ENCODE measurements at regions not wholly inside any gene's neighbourhood (a gene's known extent, or its start where the extent isn't known, plus 50 kb on each side); places are given as distances from the start of the nearest gene placed in this dataset.
"Not testable (repeated sequence)": the region's sequence is repeated elsewhere in the genome, so short reads cannot be mapped to it uniquely, and the experiment has no call there.

GRCh38 chr1:125064029-125064428 lies 3879.3 kb downstream of the SRGAP2C start:
- H3K4me3 Mint-ChIP-seq; H3K27ac Mint-ChIP-seq; H3K27me3 Mint-ChIP-seq (ENCODE audit: insufficient read depth); DNase-seq; H3K4me1 Mint-ChIP-seq (ENCODE audit: low read depth): not testable (repeated sequence)
- Mint-ChIP-seq H3K9me3 (peaks cover 37% of the 10 kb centered on the region), H3K36me3 (ENCODE audit: low read depth) (peaks cover 25% of the 10 kb centered on the region)

GRCh38 chr1:125064481-125064880 lies 3879.7 kb downstream of the SRGAP2C start:
- Mint-ChIP-seq H3K27ac (no peak overlapping the region), H3K27me3 (ENCODE audit: insufficient read depth) (peaks cover 1% of the 10 kb centered on the region; the same call in 1 of the 2 replicates), H3K9me3 (peaks cover 42% of the 10 kb centered on the region), H3K36me3 (ENCODE audit: low read depth) (peaks cover 30% of the 10 kb centered on the region), H3K4me1 (ENCODE audit: low read depth) (no peaks in the 10 kb centered on the region), H3K4me3 (no peak overlapping the region)
- TF ChIP-seq, protein P1, sequence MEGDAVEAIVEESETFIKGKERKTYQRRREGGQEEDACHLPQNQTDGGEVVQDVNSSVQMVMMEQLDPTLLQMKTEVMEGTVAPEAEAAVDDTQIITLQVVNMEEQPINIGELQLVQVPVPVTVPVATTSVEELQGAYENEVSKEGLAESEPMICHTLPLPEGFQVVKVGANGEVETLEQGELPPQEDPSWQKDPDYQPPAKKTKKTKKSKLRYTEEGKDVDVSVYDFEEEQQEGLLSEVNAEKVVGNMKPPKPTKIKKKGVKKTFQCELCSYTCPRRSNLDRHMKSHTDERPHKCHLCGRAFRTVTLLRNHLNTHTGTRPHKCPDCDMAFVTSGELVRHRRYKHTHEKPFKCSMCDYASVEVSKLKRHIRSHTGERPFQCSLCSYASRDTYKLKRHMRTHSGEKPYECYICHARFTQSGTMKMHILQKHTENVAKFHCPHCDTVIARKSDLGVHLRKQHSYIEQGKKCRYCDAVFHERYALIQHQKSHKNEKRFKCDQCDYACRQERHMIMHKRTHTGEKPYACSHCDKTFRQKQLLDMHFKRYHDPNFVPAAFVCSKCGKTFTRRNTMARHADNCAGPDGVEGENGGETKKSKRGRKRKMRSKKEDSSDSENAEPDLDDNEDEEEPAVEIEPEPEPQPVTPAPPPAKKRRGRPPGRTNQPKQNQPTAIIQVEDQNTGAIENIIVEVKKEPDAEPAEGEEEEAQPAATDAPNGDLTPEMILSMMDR (IDR thresholded peaks at IDR 0.05): no peak
- no peak for DNase-seq

DNA sequence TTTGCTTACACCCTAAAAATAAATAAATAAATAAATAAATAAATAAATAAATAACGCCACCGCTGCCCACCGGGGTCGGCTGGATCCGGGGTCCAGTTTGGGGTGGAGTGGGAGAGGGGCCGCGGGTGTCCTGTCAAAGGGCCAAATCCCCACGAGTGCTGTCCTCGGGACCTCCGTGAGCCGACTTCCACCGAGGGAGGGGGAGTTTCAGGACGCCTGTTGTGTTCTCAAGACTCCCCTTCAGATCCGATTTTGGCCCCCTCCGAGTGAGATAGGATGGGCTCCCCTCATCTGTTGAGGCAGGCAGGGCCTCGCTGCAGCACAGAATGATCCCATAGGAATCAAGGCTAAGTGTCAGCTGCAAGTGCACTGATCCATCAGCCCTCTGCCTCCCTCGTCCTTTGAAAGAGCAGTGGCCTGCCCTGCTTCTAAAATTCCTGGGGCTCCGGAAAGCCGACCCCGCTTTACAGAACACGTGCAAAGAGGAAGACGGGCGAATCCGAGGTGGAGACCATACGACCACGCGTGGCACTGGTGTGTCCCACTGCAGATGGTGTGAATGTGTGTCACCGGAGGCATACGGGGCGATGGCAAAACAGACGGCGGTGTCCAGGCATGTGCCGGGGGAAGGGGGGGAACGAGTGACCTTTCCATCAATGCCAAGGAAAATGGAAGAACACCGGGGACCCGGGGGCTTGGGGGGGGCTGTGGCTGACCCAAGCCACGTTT lies 3880.5 kb downstream of the SRGAP2C start:
- H3K27me3 Mint-ChIP-seq (ENCODE audit: insufficient read depth): peaks cover 5% of the 10 kb centered on the region; the same call in 1 of the 2 replicates
- TF ChIP-seq, protein P1 (IDR thresholded peaks at IDR 0.05): no peak
- no peaks in the 10 kb centered on the region for H3K4me1 Mint-ChIP-seq (ENCODE audit: low read depth)
- no peak overlapping the region for H3K4me3 Mint-ChIP-seq
- DNase-seq: no peak
- H3K36me3 Mint-ChIP-seq (ENCODE audit: low read depth): peaks cover 38% of the 10 kb centered on the region
- H3K9me3 Mint-ChIP-seq: peaks cover 49% of the 10 kb centered on the region
- H3K27ac Mint-ChIP-seq: no peak overlapping the region

DNA sequence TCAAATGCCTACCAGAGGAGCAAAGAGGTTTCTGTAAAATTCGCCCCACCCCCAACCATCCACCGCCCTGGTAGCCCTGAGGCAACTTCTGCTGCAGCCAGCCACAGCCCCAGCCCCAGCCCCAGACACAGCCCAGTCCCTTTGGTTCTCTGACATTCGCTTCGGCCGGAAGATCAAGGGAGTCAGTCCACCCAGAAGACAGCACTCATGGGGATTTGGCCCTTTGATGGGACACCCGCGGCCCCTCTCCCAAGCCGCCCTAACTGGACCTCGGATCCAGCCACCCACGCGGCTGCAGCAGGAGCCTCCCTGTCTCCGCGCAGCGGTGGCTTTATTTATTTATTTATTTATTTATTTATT lies 3881.0 kb downstream of the SRGAP2C start:
- H3K4me1 Mint-ChIP-seq (ENCODE audit: low read depth): no peaks in the 10 kb centered on the region
- no peak overlapping the region for H3K27ac Mint-ChIP-seq
- peaks cover 5% of the 10 kb centered on the region; the same call in 1 of the 2 replicates for H3K27me3 Mint-ChIP-seq (ENCODE audit: insufficient read depth)
- H3K9me3 Mint-ChIP-seq: peaks cover 55% of the 10 kb centered on the region
- TF ChIP-seq, protein P1 (IDR thresholded peaks at IDR 0.05): no peak
- DNase-seq: no peak
- no peak overlapping the region for H3K4me3 Mint-ChIP-seq
- H3K36me3 Mint-ChIP-seq (ENCODE audit: low read depth): peaks cover 43% of the 10 kb centered on the region

DNA sequence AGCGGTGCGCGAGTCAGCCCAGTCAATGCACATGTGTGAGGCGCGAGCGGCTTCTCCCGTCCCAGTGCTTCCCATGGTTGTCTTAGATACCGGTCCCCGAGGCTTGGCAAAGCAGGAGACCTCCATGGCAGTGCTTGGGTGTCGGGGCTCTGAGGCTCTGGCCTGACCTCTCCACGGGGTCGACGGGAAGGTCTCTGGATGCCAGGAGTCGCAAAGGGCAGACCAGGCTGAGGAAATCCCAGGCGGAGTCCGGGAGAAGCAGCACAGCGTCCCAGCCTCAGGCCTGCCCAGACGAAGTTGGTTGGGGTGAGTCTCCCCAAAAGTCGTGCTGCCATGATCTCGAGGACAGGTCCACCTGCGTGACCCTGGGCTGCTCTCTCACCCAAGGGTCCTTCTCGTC lies 3881.6 kb downstream of the SRGAP2C start:
- Mint-ChIP-seq H3K36me3 (ENCODE audit: low read depth) (peaks cover 49% of the 10 kb centered on the region), H3K27me3 (ENCODE audit: insufficient read depth) (peaks cover 5% of the 10 kb centered on the region), H3K4me3 (no peak overlapping the region), H3K9me3 (peaks cover 61% of the 10 kb centered on the region), H3K4me1 (ENCODE audit: low read depth) (no peaks in the 10 kb centered on the region), H3K27ac (no peak overlapping the region)
- TF ChIP-seq, protein P1 (IDR thresholded peaks at IDR 0.05): no peak
- no peak for DNase-seq

DNA sequence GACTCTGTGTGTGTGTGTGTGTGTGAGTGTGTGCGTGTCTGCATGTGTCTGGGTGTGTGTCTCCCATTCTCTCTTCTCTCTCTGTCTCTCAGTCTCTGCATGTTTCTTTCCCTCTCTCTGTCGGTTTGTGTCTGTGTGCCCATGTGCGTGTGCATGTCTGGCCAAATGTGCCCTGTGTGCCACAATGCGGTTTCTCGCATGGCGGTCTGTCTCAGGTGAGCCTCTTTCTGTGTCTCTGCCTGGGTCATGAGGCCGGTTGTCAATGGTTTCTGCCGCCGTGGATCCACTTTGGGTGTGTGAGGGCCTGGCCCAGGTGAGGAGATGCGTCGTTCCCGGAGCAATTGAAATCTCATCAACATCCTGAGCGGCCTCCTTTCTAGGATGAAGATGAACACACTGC lies 3882.1 kb downstream of the SRGAP2C start:
- peaks cover 65% of the 10 kb centered on the region for H3K9me3 Mint-ChIP-seq
- DNase-seq; H3K4me3 Mint-ChIP-seq; H3K4me1 Mint-ChIP-seq (ENCODE audit: low read depth); H3K27me3 Mint-ChIP-seq (ENCODE audit: insufficient read depth); H3K27ac Mint-ChIP-seq: not testable (repeated sequence)
- peaks cover 54% of the 10 kb centered on the region for H3K36me3 Mint-ChIP-seq (ENCODE audit: low read depth)

Measured in HFFc6 (cell line).